NCI-H1436 (cell line): ENCODE measurements at regions not wholly inside any gene's neighbourhood (a gene's known extent, or its start where the extent isn't known, plus 50 kb on each side); places are given as distances from the start of the nearest gene placed in this dataset.

Experiments used
- DNase-seq: peaks from one replicate; lab custom pipeline; 2025; lab: John Stamatoyannopoulos, UW

- DNase-seq, result no peak
Observed at GRCh38 chr22:34997633-34998299, 68.2 kb upstream of the ISX start.

DNA sequence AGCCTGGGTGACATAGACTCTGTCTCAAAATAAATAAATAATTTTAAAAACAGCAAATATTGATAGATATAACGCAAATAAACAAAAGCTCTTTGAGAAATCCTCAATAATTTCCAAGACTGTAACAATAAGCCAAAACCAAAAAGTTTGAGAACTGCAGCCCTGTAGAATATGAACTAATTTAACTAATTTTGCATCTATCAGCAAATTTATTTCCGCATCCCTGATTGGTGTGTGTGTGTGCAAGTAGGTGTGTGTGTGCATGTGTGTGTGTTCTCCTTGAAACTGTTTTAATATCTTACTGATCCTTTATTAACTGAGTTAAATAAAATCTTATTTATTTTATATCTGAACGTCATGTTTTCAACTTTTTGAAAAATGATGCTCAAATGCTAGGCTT, 67.0 kb upstream of the ISX start:
- DNase-seq, result no peak

GRCh38 chr22:35008213-35008612, 57.7 kb upstream of the ISX start:
- DNase-seq, result no peak

DNA sequence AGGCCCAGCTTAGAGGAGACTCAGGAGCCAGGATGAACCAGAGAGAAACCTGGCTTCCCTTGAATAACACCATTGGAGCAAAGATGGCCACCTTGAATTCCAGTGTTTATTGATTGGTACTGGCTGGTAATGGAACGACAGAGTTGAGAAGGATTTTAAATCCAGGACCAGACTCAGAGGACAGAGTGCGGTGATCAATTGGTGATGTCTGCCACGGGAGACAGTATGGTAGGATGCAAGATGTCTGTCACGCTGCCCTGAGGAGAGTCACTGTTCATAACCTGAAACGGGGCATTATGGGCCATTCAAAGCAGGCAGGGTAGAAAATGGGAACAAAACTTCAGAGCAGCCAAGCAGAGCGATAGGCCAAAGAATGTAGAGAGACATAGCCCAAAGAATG, 55.4 kb upstream of the ISX start:
- DNase-seq, result no peak

DNA sequence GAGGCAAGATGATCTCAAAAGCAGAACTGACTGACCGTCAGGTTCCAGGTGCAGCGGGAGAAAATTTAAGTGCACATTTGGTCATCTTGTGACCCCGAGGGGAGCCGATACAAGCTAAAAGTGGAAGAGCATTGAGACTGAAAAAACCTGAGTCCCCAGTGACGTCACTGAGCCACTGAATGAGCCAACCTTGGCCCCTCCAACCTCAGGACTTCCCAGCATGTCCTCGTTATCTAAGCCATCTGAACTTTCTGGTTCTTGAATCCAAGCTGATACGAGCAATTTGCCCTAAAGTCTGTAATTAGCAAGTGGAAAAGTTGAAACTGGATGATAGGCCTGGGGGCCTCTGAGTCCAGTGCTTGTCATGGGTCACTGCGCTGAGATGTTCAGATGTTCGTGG, 51.1 kb upstream of the ISX start:
- DNase-seq, result no peak
